Panc1 (cell line): ENCODE measurements at regions not wholly inside any gene's neighbourhood (a gene's known extent, or its start where the extent isn't known, plus 50 kb on each side); places are given as distances from the start of the nearest gene placed in this dataset.

Experiments
- ATAC-seq: fragments of 200-7000 bp; cut with Tn5 transposase; 2 replicates; pipeline ENCODE4 v1.9.1; 2020; ENCODE audit warnings: mild to moderate bottlenecking, moderate library complexity
- BruUV-seq: library from RNA; stranded (reverse); fragments of 400-500 nt; replicated peaks from 2 replicates; lab custom pipeline; 2021; lab: Mats Ljungman, UMichigan
- CTCF ChIA-PET: fragments of 300-600 bp; sonication (Branson Sonifier 250); formaldehyde crosslinking; loops from one replicate; lab custom pipeline; 2022; ENCODE audit warnings: antibody characterized with exemption; lab: Charles Lee
- POLR2A ChIA-PET: fragments of 300-600 bp; sonication (Branson Sonifier 250); formaldehyde crosslinking; loops from one replicate; lab custom pipeline; 2022; ENCODE audit warnings: antibody characterized with exemption; lab: Charles Lee
- DNase-seq: peaks from one replicate; pipeline ENCODE4 v3.0.0-alpha.2; 2010; ENCODE audit warnings: low read depth, low spot score
- H3K27ac ChIP-seq: 2 replicates; pipeline ENCODE4 v1.5.1; 2011; ENCODE audit warnings: mild to moderate bottlenecking, low read length, inconsistent platforms
- H3K27me3 ChIP-seq: fragments of 200-500 bp; sonication (Bioruptor generic); 2 replicates; pipeline ENCODE4 v1.6.0; 2014; ENCODE audit warnings: low read length, inconsistent platforms; ENCODE audit not compliant: control insufficient read depth, insufficient read depth
- H3K36me3 ChIP-seq: fragments of 200-500 bp; sonication (Bioruptor generic); 2 replicates; pipeline ENCODE4 v1.5.1; 2014; ENCODE audit warnings: inconsistent platforms, mild to moderate bottlenecking, low read length, moderate library complexity; ENCODE audit not compliant: control insufficient read depth, insufficient read depth
- H3K4me1 ChIP-seq: 2 replicates; pipeline ENCODE4 v1.5.1; 2011; ENCODE audit warnings: inconsistent platforms, mild to moderate bottlenecking, low read length, moderate library complexity; ENCODE audit not compliant: control insufficient read depth, insufficient read depth
- H3K4me3 ChIP-seq, 2 experiments: 2 replicates each; pipeline ENCODE4 v1.5.1; 2011 to 2012; ENCODE audit warnings: low read depth in 2 of 2, low read length in 2 of 2, mild to moderate bottlenecking in 2 of 2, inconsistent platforms in 1 of 2, moderate library complexity in 1 of 2
- H3K9me3 ChIP-seq: fragments of 200-500 bp; sonication (Bioruptor generic); 2 replicates; pipeline ENCODE4 v1.5.1; 2014; ENCODE audit warnings: low read depth, mild to moderate bottlenecking, inconsistent platforms, low read length, moderate library complexity; ENCODE audit not compliant: control insufficient read depth, insufficient read depth
- CTCF ChIP-seq: fragments of 450-650 bp; IDR thresholded peaks from 2 replicates; pipeline ENCODE4 v1.5.1; 2017; ENCODE audit warnings: mild to moderate bottlenecking
- POLR2AphosphoS5 ChIP-seq: IDR thresholded peaks from 2 replicates; pipeline ENCODE4 v1.6.1; 2012; ENCODE audit warnings: mild to moderate bottlenecking, low read depth, low read length, moderate library complexity
- REST ChIP-seq, 2 experiments: IDR thresholded peaks; 2 replicates each; pipeline ENCODE4 v1.6.1; 2011 to 2012; ENCODE audit warnings: low read depth in 2 of 2, control low read depth in 1 of 2, low read length in 1 of 2, mild to moderate bottlenecking in 1 of 2, moderate library complexity in 1 of 2; ENCODE audit not compliant: insufficient read depth in 1 of 2
- SIN3A ChIP-seq: IDR thresholded peaks from 2 replicates; pipeline ENCODE4 v1.6.1; 2012; ENCODE audit warnings: low read depth, mild to moderate bottlenecking, low read length, moderate library complexity, borderline replicate concordance; ENCODE audit not compliant: insufficient read depth
- TCF7L2 ChIP-seq: IDR thresholded peaks from 2 replicates; pipeline ENCODE4 v1.6.1; 2011; ENCODE audit warnings: mild to moderate bottlenecking, low read depth, low read length, inconsistent platforms
- in situ Hi-C: cut with HindIII; loops from 2 replicates; pipeline ENCODE4 v1.10.0; 2016; ENCODE audit warnings: low sequenced_read_pairs, low pct_unique_long_range_greater_than_20kb
- intact Hi-C: fragments of 100-400 bp; cut with micrococcal nuclease; formaldehyde crosslinking; loops from one replicate; pipeline ENCODE4 v1.10.0; 2022; ENCODE audit not compliant: unreplicated experiment

GRCh38 chr22:44364751-44365130 is 52.0 kb upstream of the SHISAL1 start:
- no peaks in the 10 kb centered on the region for H3K9me3 ChIP-seq
- TF ChIP-seq REST (IDR thresholded peaks at IDR 0.05; ENCODE audit: insufficient read depth in 1 of 2, low read depth in 2 of 2, low read length in 1 of 2) (no peak), SIN3A (no peak), POLR2AphosphoS5 (no peak), CTCF (no peak), TCF7L2 (no peak)
- H3K36me3 ChIP-seq: no peaks in the 10 kb centered on the region
- in situ Hi-C loops (no loop called here), intact Hi-C loops (no loop called here)
- BruUV-seq: no TSS peak
- H3K27ac ChIP-seq: no peak overlapping the region
- no peak overlapping the region for H3K4me3 ChIP-seq
- peaks cover 8% of the 10 kb centered on the region; the same call in 1 of the 2 replicates for H3K4me1 ChIP-seq
- ATAC-seq (no peak), DNase-seq (no peak)
- CTCF ChIA-PET: interaction anchor here (0.6 kb wide), 1 partner anchor 241 kb away, joined by 3 read pairs; no protein-coding TSS in a partner anchor
- POLR2A ChIA-PET: no interaction called here
- no peaks in the 10 kb centered on the region for H3K27me3 ChIP-seq

GRCh38 chr22:44363980-44364750 is 51.4 kb upstream of the SHISAL1 start:
- Histone ChIP-seq H3K4me3 (no peak overlapping the region), H3K27ac (peak overlapping the region; percentile 12; the same call in 1 of the 2 replicates), H3K36me3 (no peaks in the 10 kb centered on the region), H3K27me3 (no peaks in the 10 kb centered on the region), H3K4me1 (peaks cover 8% of the 10 kb centered on the region; the same call in 1 of the 2 replicates), H3K9me3 (no peaks in the 10 kb centered on the region)
- ATAC-seq (no peak), DNase-seq (no peak)
- CTCF ChIA-PET: interaction anchor here (0.6 kb wide), 1 partner anchor 240 kb away, joined by 3 read pairs; no protein-coding TSS in a partner anchor
- intact Hi-C loops: no loop called here
- in situ Hi-C loops: no loop called here
- POLR2A ChIA-PET: no interaction called here
- BruUV-seq: no TSS peak
- TF ChIP-seq POLR2AphosphoS5: no peak
